ENCODE measurements at regions not wholly inside any gene's neighbourhood (a gene's known extent, or its start where the extent isn't known, plus 50 kb on each side); places are given as distances from the start of the nearest gene placed in this dataset.

- no peaks in the 10 kb centered on the region for H3K9me3 Mint-ChIP-seq (ENCODE audit: low read depth)
- no peaks in the 10 kb centered on the region for H3K4me1 Mint-ChIP-seq (ENCODE audit: low read depth)
- H3K4me3 Mint-ChIP-seq, result no peak overlapping the region
- H3K27ac Mint-ChIP-seq, result no peak overlapping the region
- H3K27me3 Mint-ChIP-seq, result peaks cover 3% of the 10 kb centered on the region
- no peaks in the 10 kb centered on the region for H3K36me3 Mint-ChIP-seq
These were observed 96.4 kb upstream of the STARD13 start for GRCh38 chr13:33381906-33382305.

DNA sequence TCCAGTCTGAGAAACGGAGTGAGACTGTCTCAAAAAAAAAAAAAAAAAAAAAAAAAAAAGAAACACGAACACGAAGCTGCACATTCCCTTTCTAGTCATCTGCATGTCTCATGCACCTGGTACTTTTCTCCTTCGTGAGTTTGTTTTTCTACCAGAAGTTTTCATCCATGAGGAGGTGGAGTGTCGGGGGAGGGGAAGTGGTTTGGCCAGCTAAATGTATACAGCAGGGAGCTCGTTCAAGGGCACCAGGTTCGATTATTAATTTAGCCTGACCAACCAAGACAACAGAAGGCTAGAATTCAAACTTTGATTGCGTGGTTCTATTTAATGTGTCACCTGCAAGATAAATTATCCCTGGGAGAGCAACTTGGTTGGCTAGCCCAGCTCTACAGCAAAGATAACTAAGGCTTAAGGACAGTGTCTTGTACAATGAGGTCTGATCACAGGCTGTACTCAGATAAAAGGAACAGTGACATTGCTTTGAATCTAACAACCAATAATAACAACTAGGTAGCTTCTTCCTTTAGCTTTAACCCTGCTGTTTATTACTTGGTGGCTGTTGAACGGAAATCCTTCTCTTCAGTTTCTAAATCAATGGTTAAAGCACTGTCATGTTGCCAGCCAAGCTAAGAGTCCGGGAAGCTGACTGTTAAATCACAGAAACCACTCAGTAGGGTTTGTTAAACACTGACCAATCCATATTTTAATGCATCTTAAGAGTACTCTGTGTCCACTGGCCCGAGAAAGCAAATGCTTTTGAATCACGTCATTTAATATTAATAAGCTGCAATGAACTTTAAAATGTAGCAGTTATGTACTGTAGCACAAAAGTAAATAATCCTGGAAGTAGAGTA, 98.4 kb upstream of the STARD13 start:
- Mint-ChIP-seq H3K27me3 (no peaks in the 10 kb centered on the region), H3K4me3 (no peak overlapping the region), H3K27ac (no peak overlapping the region), H3K9me3 (ENCODE audit: low read depth) (no peaks in the 10 kb centered on the region), H3K4me1 (ENCODE audit: low read depth) (no peaks in the 10 kb centered on the region), H3K36me3 (no peaks in the 10 kb centered on the region)

DNA sequence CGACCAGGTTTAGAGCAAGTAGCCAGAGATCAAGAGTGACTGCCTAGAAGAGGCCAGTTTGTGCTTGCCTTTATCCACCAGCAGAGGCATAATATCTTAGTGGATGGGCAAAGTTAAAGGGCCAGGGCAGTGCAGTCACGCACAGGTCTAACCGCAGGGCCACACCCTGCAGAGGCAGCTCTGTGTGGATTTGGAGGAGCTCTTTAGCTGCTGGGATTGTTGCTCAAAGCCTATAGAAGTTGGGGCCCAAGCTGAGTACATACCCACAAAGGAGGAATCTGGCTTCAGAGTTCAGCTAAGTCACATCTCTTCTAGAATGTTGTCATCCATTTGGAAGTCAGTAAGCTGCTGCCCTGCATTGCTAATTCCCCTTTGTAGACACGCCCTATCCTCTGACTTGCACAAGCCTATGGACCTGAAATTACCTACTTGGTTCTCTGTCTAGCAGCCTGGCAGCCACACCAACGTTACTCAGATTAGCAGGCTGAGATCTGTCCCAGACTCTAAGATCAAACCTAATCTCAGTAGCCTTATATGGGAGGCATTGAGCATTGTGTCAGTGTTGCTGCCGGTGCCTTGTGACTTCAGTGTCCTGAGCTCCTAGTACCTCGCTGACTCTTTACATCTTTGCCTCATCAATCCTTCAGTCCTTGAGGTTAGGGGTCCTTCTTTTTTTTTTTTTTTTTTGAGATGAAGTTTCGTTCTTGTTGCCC, 102.9 kb upstream of the STARD13 start:
- H3K27ac Mint-ChIP-seq, result no peak overlapping the region
- H3K4me1 Mint-ChIP-seq (ENCODE audit: low read depth), result no peaks in the 10 kb centered on the region
- H3K36me3 Mint-ChIP-seq, result no peaks in the 10 kb centered on the region
- peaks cover 2% of the 10 kb centered on the region for H3K27me3 Mint-ChIP-seq
- H3K4me3 Mint-ChIP-seq, result no peak overlapping the region
- H3K9me3 Mint-ChIP-seq (ENCODE audit: low read depth), result no peaks in the 10 kb centered on the region

GRCh38 chr13:33392794-33393405, 107.3 kb upstream of the STARD13 start:
- H3K27me3 Mint-ChIP-seq, result peaks cover 2% of the 10 kb centered on the region
- H3K27ac Mint-ChIP-seq, result no peak overlapping the region
- H3K4me3 Mint-ChIP-seq, result no peak overlapping the region
- no peaks in the 10 kb centered on the region for H3K36me3 Mint-ChIP-seq
- no peaks in the 10 kb centered on the region for H3K4me1 Mint-ChIP-seq (ENCODE audit: low read depth)
- peaks cover 6% of the 10 kb centered on the region for H3K9me3 Mint-ChIP-seq (ENCODE audit: low read depth)

DNA sequence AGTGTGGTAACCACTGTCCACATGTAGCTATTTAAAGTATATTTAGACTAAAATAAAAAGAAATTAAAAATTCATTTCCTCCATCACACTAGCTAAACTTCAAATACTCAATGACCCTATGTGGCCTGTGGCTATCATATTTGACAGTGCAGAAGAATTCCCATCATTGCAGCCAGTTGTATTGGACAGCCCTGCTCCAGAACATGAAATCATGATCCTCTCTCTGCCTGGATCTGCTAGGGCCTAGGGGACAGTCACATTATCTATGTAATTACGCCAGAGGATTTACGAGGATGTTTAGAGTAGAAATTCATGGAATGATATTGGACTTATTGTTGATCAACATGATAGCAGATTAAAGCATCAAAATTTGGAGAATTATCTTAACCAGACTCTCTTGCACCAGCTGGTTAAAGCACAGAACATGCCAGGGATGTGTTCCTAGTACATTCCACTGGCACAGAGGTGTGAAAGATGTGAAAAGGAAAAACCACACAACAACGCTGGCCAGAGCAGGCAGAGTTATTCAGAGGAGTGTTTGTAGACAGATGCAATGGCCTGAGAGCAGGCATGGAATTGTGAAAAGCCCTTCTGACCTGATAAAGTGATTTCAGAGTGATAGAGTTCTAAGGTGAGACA, 108.9 kb upstream of the STARD13 start:
- Mint-ChIP-seq H3K4me1 (ENCODE audit: low read depth) (no peaks in the 10 kb centered on the region), H3K27me3 (peaks cover 4% of the 10 kb centered on the region), H3K4me3 (no peak overlapping the region), H3K9me3 (ENCODE audit: low read depth) (peaks cover 6% of the 10 kb centered on the region), H3K27ac (no peak overlapping the region), H3K36me3 (no peaks in the 10 kb centered on the region)

DNA sequence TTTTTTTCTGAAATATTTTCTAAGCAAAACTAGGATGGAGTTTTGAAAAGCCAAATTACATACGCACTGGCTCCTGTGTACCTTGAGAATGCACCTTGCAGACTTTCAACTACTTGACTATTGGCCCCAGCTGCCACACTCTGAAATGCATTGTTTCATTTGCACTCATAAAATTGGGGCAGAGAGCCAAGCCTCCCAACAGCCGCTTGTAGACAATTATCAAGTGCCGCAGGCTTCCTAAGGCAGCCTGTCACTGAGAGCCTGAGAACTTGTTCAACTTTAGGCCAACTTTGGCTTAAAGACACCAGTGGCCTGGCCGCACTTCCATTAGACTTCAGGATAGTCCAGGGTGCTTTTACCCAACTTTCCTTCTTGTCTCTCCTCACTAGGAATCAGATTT, 115.7 kb upstream of the STARD13 start:
- peaks cover 6% of the 10 kb centered on the region for H3K9me3 Mint-ChIP-seq (ENCODE audit: low read depth)
- H3K36me3 Mint-ChIP-seq, result no peaks in the 10 kb centered on the region
- no peak overlapping the region for H3K4me3 Mint-ChIP-seq
- H3K4me1 Mint-ChIP-seq (ENCODE audit: low read depth), result no peaks in the 10 kb centered on the region
- peaks cover 3% of the 10 kb centered on the region for H3K27me3 Mint-ChIP-seq
- H3K27ac Mint-ChIP-seq, result no peak overlapping the region

DNA sequence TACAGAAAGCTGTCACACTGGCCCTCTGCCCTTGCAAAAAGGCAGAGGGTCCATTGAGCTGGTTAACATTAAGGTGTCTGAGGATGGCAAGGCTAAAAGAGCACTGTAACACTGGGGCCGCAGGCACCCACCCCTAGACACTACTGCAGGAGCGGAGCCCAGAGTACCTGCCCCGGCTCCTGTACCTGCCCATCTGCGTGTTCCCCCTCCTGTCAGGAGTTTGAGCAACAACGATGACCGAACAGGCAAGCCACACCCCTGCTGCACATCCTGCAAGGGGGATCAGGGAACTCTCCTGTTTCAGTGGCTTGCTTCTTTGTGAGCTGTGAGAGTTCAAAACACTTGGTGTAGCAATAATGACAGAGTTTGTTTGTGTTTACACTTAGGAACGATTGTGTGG, 117.4 kb upstream of the STARD13 start:
- no peak overlapping the region for H3K27ac Mint-ChIP-seq
- no peak overlapping the region for H3K4me3 Mint-ChIP-seq
- no peaks in the 10 kb centered on the region for H3K36me3 Mint-ChIP-seq
- peaks cover 3% of the 10 kb centered on the region for H3K27me3 Mint-ChIP-seq
- H3K4me1 Mint-ChIP-seq (ENCODE audit: low read depth), result no peaks in the 10 kb centered on the region
- H3K9me3 Mint-ChIP-seq (ENCODE audit: low read depth), result no peaks in the 10 kb centered on the region

DNA sequence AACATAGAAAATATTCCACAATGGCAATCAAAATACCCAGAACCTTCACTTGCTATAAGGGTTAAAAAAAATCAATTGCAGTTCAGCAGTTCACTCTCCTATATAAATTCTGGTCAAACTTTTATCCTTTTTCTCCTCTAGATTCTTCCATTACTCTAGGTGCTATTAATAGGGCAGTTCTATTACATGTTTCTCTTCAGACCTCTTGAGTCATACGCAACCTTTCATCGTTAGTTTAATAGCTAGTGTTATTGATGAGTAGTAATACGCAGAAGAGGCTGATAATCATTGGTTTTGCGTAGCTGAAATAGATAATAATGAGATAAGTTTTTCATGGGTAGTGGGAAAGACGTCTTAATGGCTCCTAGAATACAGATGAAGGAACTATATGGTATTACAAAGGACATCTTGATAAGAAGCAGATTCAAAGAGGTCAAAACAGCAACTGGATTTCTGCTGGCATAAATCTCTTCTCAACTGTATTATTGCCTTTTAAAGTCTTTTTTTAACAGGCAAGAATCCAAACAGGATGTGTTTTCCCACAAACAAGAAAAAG, 118.3 kb upstream of the STARD13 start:
- Mint-ChIP-seq H3K4me3 (no peak overlapping the region), H3K4me1 (ENCODE audit: low read depth) (no peaks in the 10 kb centered on the region), H3K36me3 (no peaks in the 10 kb centered on the region), H3K9me3 (ENCODE audit: low read depth) (no peaks in the 10 kb centered on the region), H3K27ac (no peak overlapping the region), H3K27me3 (peaks cover 5% of the 10 kb centered on the region)

- peaks cover 3% of the 10 kb centered on the region for H3K27me3 Mint-ChIP-seq
- H3K4me3 Mint-ChIP-seq, result no peak overlapping the region
- H3K9me3 Mint-ChIP-seq (ENCODE audit: low read depth), result no peaks in the 10 kb centered on the region
- no peak overlapping the region for H3K27ac Mint-ChIP-seq
- no peaks in the 10 kb centered on the region for H3K36me3 Mint-ChIP-seq
- H3K4me1 Mint-ChIP-seq (ENCODE audit: low read depth), result no peaks in the 10 kb centered on the region
These were observed 119.8 kb upstream of the STARD13 start for GRCh38 chr13:33405371-33405770.

- no peak overlapping the region for H3K27ac Mint-ChIP-seq
- H3K9me3 Mint-ChIP-seq (ENCODE audit: low read depth), result no peaks in the 10 kb centered on the region
- H3K27me3 Mint-ChIP-seq, result peaks cover 21% of the 10 kb centered on the region
- H3K36me3 Mint-ChIP-seq, result no peaks in the 10 kb centered on the region
- H3K4me1 Mint-ChIP-seq (ENCODE audit: low read depth), result no peaks in the 10 kb centered on the region
- no peak overlapping the region for H3K4me3 Mint-ChIP-seq
These were observed 124.3 kb upstream of the STARD13 start for GRCh38 chr13:33409673-33410510.

DNA sequence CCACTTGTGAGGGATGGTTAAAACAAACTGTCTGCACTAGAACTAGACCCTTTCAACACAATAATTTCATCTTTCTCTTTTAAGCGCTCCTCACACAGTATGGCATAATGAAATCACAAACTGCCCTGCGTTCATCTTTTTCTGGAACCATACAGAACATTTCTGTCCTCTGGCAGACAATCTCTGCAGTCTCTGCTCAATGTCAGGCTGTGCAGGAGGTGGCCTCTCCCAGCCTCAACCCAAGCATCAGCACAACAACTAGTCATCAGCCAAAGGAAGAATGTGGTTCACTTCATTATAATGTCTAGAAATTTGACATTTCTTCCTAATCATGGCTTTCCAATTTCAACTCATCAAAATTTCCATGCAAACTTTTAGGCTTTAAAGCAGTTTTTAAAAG, 125.1 kb upstream of the STARD13 start:
- no peaks in the 10 kb centered on the region for H3K36me3 Mint-ChIP-seq
- H3K4me3 Mint-ChIP-seq, result no peak overlapping the region
- H3K4me1 Mint-ChIP-seq (ENCODE audit: low read depth), result no peaks in the 10 kb centered on the region
- H3K27ac Mint-ChIP-seq, result no peak overlapping the region
- H3K27me3 Mint-ChIP-seq, result peaks cover 21% of the 10 kb centered on the region
- no peaks in the 10 kb centered on the region for H3K9me3 Mint-ChIP-seq (ENCODE audit: low read depth)

- Mint-ChIP-seq H3K36me3 (no peaks in the 10 kb centered on the region), H3K27me3 (peaks cover 24% of the 10 kb centered on the region), H3K4me1 (ENCODE audit: low read depth) (no peaks in the 10 kb centered on the region), H3K9me3 (ENCODE audit: low read depth) (no peaks in the 10 kb centered on the region), H3K27ac (no peak overlapping the region), H3K4me3 (no peak overlapping the region)
These were observed 125.8 kb upstream of the STARD13 start for GRCh38 chr13:33411312-33411711.

- no peak overlapping the region for H3K27ac Mint-ChIP-seq
- no peaks in the 10 kb centered on the region for H3K36me3 Mint-ChIP-seq
- H3K9me3 Mint-ChIP-seq (ENCODE audit: low read depth), result no peaks in the 10 kb centered on the region
- no peak overlapping the region for H3K4me3 Mint-ChIP-seq
- H3K4me1 Mint-ChIP-seq (ENCODE audit: low read depth), result no peaks in the 10 kb centered on the region
- H3K27me3 Mint-ChIP-seq, result peaks cover 32% of the 10 kb centered on the region
These were observed 130.3 kb upstream of the STARD13 start for GRCh38 chr13:33415822-33416221.
